ENCODE measurements at regions not wholly inside any gene's neighbourhood (a gene's known extent, or its start where the extent isn't known, plus 50 kb on each side); places are given as distances from the start of the nearest gene placed in this dataset.

- no peaks in the 10 kb centered on the region for H3K79me2 ChIP-seq (replicated peaks; ENCODE audit: insufficient read depth, low read length)
- no peaks in the 10 kb centered on the region for H3F3A ChIP-seq (ENCODE audit: insufficient read depth, low read length, poor library complexity, severe bottlenecking)
- H4K20me1 ChIP-seq (ENCODE audit: insufficient read depth): no peaks in the 10 kb centered on the region
- no peaks in the 10 kb centered on the region for H3K9me3 ChIP-seq (ENCODE audit: low read length)
- no peaks in the 10 kb centered on the region for H3K36me3 ChIP-seq (ENCODE audit: insufficient read depth, low read length)
- no peak for TF ChIP-seq EZH2 (IDR thresholded peaks at IDR 0.05; ENCODE audit: borderline replicate concordance, insufficient read depth, low read length, poor library complexity, severe bottlenecking)
- no peak for TF ChIP-seq MXI1 (conservative IDR thresholded peaks at IDR 0.05; ENCODE audit: poor library complexity, severe bottlenecking)
- TF ChIP-seq REST (IDR thresholded peaks at IDR 0.05; ENCODE audit: borderline replicate concordance): no peak
- no peak for TF ChIP-seq TAF1 (IDR thresholded peaks at IDR 0.05; ENCODE audit: low read depth)
- TF ChIP-seq CTCF (IDR thresholded peaks at IDR 0.05; ENCODE audit: poor library complexity, severe bottlenecking): no peak
- TF ChIP-seq SMC3 (conservative IDR thresholded peaks at IDR 0.05; ENCODE audit: poor library complexity): no peak
- TF ChIP-seq EP300 (conservative IDR thresholded peaks at IDR 0.05; ENCODE audit: poor library complexity, severe bottlenecking): no peak
- no peak for TF ChIP-seq RAD21 (conservative IDR thresholded peaks at IDR 0.05)
- TF ChIP-seq POLR2AphosphoS5 (IDR thresholded peaks at IDR 0.05): no peak
- no peaks in the 10 kb centered on the region for H3K27me3 ChIP-seq (ENCODE audit: insufficient read depth, low read depth, low read length)
- H3K9ac ChIP-seq (ENCODE audit: low read length): no peak overlapping the region
- H3K27ac ChIP-seq (ENCODE audit: low read length): no peak overlapping the region
- H3K4me3 ChIP-seq (ENCODE audit: low read length): no peak overlapping the region
- H3K9me2 ChIP-seq (ENCODE audit: insufficient read depth, low read length): no peaks in the 10 kb centered on the region
- no peak overlapping the region for H3K4me2 ChIP-seq (ENCODE audit: low read length)
- no peak overlapping the region for H2AFZ ChIP-seq (ENCODE audit: low read depth, low read length)
Measured at GRCh38 chr7:82690929-82691328, 247.4 kb upstream of the CACNA2D1 start.

GRCh38 chr7:82685214-82685613 is 241.6 kb upstream of the CACNA2D1 start:
- no peak overlapping the region for H3K4me3 ChIP-seq (ENCODE audit: low read length)
- no peaks in the 10 kb centered on the region for H4K20me1 ChIP-seq (ENCODE audit: insufficient read depth)
- H3K9me3 ChIP-seq (ENCODE audit: low read length): no peaks in the 10 kb centered on the region
- no peaks in the 10 kb centered on the region for H3K36me3 ChIP-seq (ENCODE audit: insufficient read depth, low read length)
- no peak overlapping the region for H3K9ac ChIP-seq (ENCODE audit: low read length)
- no peaks in the 10 kb centered on the region for H3K9me2 ChIP-seq (ENCODE audit: insufficient read depth, low read length)
- no peak overlapping the region for H3K27ac ChIP-seq (ENCODE audit: low read length)
- no peaks in the 10 kb centered on the region for H3K27me3 ChIP-seq (ENCODE audit: insufficient read depth, low read depth, low read length)
- H3F3A ChIP-seq (ENCODE audit: insufficient read depth, low read length, poor library complexity, severe bottlenecking): no peaks in the 10 kb centered on the region
- H3K79me2 ChIP-seq (replicated peaks; ENCODE audit: insufficient read depth, low read length): no peaks in the 10 kb centered on the region
- TF ChIP-seq EP300 (conservative IDR thresholded peaks at IDR 0.05; ENCODE audit: poor library complexity, severe bottlenecking) (peak; percentile 45), SMC3 (conservative IDR thresholded peaks at IDR 0.05; ENCODE audit: poor library complexity) (no peak), TAF1 (IDR thresholded peaks at IDR 0.05; ENCODE audit: low read depth) (no peak), EZH2 (IDR thresholded peaks at IDR 0.05; ENCODE audit: borderline replicate concordance, insufficient read depth, low read length, poor library complexity, severe bottlenecking) (no peak), CTCF (IDR thresholded peaks at IDR 0.05; ENCODE audit: poor library complexity, severe bottlenecking) (no peak), REST (IDR thresholded peaks at IDR 0.05; ENCODE audit: borderline replicate concordance) (no peak), MXI1 (conservative IDR thresholded peaks at IDR 0.05; ENCODE audit: poor library complexity, severe bottlenecking) (no peak), RAD21 (conservative IDR thresholded peaks at IDR 0.05) (no peak), POLR2AphosphoS5 (IDR thresholded peaks at IDR 0.05) (peak; percentile 31)
- H2AFZ ChIP-seq (ENCODE audit: low read depth, low read length): no peak overlapping the region
- no peak overlapping the region for H3K4me2 ChIP-seq (ENCODE audit: low read length)

Measured in neural cell (in vitro differentiated cells).